Testis (tissue), 2 donors: ENCODE measurements at regions not wholly inside any gene's neighbourhood (a gene's known extent, or its start where the extent isn't known, plus 50 kb on each side); places are given as distances from the start of the nearest gene placed in this dataset.

Source experiments
- POLR2A ChIP-seq: fragments of 450-650 bp; IDR thresholded peaks from one replicate; pipeline ENCODE4 v1.6.1; 2017; ENCODE audit warnings: antibody characterized with exemption, mild to moderate bottlenecking, moderate library complexity
- TF ChIP-seq, protein P1 (sequence below), 3 experiments: fragments of 450-650 bp in 2 of 3; fragments of 200-600 bp in 1 of 3; sonication (generic) in 1 of 3; IDR thresholded peaks; one replicate each; pipeline ENCODE4 v1.5.1; 2016 to 2019; ENCODE audit warnings: antibody characterized with exemption in 3 of 3, mild to moderate bottlenecking in 2 of 3, moderate library complexity in 1 of 3

- TF ChIP-seq, protein P1, sequence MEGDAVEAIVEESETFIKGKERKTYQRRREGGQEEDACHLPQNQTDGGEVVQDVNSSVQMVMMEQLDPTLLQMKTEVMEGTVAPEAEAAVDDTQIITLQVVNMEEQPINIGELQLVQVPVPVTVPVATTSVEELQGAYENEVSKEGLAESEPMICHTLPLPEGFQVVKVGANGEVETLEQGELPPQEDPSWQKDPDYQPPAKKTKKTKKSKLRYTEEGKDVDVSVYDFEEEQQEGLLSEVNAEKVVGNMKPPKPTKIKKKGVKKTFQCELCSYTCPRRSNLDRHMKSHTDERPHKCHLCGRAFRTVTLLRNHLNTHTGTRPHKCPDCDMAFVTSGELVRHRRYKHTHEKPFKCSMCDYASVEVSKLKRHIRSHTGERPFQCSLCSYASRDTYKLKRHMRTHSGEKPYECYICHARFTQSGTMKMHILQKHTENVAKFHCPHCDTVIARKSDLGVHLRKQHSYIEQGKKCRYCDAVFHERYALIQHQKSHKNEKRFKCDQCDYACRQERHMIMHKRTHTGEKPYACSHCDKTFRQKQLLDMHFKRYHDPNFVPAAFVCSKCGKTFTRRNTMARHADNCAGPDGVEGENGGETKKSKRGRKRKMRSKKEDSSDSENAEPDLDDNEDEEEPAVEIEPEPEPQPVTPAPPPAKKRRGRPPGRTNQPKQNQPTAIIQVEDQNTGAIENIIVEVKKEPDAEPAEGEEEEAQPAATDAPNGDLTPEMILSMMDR (IDR thresholded peaks at IDR 0.05), result no peak
- TF ChIP-seq POLR2A, result no peak
Measured at GRCh38 chr7:82539969-82540368, 96.4 kb upstream of the CACNA2D1 start.
